ENCODE measurements at regions not wholly inside any gene's neighbourhood (a gene's known extent, or its start where the extent isn't known, plus 50 kb on each side); places are given as distances from the start of the nearest gene placed in this dataset.
A peak's percentile ranks its signal among the peaks of the same experiment; 100 is the strongest.
"Not testable (repeated sequence)": the region's sequence is repeated elsewhere in the genome, so short reads cannot be mapped to it uniquely, and the experiment has no call there.

GRCh38 chr2:194054313-194054712 is 1602.7 kb upstream of the SLC39A10 start:
- DNase-seq: no peak

DNA sequence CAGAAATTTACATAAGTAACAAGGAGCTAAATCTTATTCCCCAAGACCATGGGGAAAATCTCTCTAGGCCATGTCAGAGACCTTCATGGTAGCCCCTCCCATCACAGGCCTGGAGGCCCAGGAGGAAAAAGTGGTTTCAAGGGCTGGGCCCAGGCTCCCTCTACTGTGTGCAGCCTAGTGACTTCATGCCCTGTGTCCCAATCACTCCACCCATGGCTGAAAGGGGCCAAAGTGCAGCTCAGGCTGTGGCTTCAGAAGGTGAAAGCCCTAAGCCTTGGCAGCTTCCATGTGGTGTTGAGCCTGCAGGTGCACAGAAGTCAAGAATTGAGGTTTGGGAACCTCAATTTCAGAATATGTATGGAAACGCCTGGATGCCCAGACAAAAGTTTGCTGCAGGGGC is 1612.7 kb upstream of the SLC39A10 start:
- DNase-seq: no peak

DNA sequence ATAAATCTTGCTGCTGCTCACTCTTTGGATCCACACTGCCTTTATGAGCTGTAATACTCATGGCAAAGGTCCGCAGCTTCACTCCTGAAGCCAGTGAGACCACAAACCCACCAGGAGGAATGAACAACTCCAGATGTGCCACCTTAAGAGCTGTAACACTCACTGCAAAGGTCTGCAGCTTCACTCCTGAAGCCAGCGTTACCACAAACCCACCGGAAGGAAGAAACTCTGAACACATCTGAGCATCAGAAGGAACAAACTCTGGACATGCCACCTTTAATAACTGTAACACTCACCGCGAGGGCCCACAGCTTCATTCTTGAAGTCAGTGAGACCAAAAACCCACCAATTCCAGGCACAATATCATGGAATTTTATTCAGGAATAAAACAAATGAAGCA is 1635.9 kb upstream of the SLC39A10 start:
- DNase-seq: not testable (repeated sequence)

DNA sequence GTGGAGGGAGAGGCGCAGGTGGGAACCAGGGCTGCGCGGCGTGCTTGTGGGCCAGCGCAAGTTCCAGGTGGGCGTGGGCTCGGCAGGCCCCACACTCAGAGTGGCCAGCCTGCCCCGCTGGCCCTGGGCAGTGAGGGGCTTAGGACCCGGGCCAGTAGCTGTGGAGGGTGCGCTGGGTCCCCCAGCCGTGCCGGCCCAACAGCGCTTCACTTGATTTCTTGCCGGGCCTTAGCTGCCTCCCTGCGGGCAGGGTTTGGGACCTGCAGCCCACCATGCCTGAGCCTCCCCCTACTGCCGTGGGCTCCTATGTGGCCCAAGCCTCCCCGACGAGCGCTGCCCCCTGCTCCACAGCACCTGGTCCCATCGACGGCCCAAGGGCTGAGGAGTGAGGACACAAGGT is 1636.9 kb upstream of the SLC39A10 start:
- DNase-seq: no peak

- no peak for DNase-seq
Measured at GRCh38 chr2:194015751-194016150, 1641.3 kb upstream of the SLC39A10 start.

DNA sequence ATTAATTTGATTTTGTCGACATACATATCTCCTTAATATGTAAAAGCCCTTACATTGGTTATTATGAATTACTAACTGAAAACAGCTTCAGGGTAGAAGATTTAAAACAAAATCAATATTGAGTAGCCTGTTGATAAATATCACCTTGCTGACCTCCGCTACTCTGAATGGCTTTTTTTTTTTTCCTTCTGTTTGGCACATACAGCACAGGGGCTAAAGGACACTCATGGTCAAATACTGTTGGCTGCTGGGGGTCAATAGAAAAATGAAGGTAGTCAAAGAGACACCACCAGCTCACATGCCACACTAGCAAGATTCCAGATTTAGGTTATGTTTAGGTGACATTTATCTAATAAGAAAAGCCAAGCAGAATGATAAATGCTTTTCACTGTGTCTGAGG is 1642.4 kb upstream of the SLC39A10 start:
- no peak for DNase-seq

DNA sequence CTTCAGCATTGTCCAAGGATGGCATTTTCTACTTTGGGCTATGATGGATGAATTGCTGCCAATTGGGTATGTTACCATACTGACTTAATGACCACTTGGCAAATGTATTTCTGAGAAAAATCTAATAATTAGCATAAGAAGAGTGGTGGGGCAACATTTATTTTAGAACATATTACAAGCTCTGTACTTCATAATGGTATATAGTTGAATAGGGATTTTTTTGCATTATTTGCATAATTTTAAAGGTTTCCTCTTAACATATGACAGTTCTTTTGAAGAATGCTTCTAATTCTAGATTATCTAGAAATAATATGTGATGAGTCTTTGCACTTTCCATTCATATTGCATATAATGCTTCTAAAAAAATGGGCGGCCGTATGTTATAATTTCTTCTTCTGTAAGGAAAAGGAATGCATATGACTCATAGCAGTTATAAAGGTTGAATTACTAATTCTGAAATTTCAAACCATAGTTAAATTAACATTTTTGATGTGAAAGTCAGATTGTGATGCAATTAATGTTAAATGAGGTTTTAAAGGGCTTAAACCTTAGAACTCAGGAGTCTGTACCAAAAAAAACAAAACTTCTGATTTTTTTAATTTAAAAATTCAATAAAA is 1652.3 kb upstream of the SLC39A10 start:
- DNase-seq: peak; percentile 48

DNA sequence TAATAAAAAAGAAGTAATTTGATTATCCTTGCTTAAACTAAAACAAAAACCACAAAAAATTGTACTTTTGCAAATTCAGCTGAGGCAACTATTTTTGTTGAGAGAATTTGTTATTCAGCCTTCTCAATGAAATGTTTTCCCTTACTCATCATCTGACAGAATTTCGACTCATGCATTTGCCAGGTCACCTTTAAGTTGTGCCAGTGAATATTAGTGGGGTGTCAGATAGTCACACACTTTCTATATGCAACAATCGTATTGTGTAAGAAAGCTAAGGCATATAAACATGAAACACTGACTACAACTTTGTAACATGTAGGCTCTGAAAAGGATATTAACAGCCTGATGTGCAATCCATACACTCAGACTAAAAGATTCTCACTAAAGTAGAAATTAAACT is 1653.1 kb upstream of the SLC39A10 start:
- no peak for DNase-seq

DNA sequence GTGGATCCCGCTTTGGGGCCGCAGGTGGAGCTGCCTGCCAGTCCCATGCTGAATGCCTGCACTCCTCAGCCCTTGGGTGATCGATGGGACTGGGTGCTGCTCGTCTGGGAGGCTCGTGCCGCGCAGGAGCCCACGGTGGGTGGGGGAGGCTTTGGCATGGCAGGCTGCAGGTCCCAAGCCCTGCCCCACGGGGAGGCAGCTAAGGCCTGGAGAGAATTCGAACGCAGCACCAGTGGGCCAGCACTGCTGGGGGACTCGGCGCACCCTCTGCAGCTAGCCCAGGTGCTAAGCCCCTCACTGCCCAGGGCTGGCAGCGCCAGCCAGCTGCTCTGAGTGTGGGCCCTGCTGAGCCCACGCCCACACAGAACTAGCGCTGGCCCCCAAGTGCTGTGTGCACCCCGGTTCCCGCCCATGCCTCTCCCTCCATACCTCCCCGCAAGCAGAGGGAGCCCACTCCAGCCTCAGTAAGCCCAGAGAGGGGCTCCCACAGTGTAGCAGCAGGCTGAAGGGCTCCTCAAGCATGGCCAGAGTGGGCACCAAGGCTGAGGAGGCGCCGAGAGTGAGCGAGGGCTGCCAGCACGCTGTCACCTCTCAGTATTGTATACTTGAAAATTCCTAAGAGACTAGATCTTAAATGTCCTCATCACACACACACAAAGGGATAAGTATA is 1654.2 kb upstream of the SLC39A10 start:
- no peak for DNase-seq

GRCh38 chr2:193990868-193991267 is 1666.2 kb upstream of the SLC39A10 start:
- no peak for DNase-seq

DNA sequence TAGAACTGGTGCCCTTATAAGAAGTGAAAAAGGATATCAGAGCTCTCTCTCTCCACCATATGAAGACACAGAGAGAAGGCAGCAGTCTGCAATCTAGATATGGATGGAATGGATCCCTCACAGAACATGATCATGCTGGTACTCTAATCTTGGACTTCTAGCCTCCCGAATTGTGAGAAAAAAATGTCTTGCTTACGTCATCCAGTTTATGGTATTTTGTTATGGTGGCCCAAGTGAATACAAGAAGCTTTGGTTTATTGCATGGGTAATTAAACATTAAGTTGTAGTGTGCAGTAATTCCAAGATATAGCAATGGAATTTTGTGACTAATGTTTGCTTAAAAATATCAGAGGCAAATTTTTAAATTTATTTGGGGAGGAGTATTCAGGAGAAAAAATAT is 1667.4 kb upstream of the SLC39A10 start:
- no peak for DNase-seq

- no peak for DNase-seq
Measured at GRCh38 chr2:193988784-193989183, 1668.2 kb upstream of the SLC39A10 start.

DNA sequence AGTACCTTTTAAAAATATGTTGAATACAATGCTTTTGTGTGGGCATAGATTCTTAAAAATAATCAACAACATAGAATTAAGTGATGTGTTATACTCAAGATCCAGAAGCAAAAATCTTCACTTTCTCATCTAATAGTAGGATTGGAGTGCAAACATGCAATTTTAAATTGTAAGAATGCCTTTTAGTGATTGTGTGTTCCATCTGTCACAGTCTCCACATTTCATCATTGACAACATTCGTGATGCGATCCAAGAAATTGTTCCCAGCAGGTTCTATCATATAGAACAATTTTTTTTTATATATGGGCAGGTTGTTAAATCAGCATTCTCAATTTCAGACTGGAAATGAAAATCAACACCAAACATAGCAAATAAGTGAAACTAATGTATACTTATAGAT is 1671.8 kb upstream of the SLC39A10 start:
- DNase-seq: no peak

DNA sequence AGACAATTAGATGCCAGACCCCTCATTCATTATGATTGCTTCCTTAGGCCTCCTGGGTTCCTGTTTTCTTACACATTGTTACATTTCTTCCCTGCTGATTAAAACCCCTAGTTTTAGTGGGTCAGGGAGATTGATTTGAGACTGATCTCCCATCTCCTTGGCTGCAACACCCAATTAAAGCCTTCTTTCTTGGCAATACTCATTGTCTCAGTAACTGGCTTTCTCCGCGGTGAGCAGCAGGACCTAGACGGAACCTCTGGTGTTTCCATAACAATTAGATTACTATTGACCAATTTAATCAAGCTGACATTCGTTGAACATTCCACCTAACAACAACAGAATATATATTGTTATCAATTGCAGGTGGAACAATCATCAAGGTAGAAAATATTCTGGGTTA is 1676.4 kb upstream of the SLC39A10 start:
- no peak for DNase-seq

DNA sequence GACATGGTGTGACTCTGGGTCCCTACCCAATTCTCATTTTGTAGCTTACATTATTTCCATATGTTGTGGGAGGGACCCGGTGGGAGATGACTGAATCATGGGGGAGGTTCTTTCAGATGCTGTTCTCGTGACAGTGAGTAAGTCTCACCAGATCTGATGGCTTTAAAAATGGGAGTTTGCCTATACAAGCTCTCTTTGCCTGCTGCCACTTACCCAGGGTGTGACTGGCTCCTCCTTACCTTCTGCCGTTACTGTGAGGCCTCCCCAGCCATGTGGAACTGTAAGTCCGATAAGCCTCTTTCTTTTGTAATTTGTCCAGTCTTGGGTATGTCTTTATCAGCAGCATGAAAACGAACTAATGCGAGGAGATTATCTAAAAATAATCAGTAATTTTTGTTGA is 1683.2 kb upstream of the SLC39A10 start:
- no peak for DNase-seq

DNA sequence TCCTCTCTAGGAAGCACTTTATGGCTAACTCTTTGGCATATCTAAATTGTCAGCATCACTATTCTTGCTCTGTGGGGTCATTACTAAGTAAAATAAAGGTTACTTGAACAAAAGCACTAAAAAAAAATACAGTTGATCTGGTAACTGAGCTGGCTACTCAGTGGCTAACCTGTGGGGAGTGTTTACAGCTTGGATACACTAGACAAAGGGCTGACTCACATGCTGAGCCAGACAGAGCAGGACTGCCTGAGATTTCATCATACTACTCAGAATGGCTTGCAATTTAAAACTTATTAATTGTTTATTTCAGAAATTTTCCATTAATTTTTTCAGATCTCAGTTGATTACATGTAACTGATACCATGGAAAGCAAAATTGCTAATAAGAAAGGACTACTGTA is 1690.4 kb upstream of the SLC39A10 start:
- peak; percentile 49 for DNase-seq

DNA sequence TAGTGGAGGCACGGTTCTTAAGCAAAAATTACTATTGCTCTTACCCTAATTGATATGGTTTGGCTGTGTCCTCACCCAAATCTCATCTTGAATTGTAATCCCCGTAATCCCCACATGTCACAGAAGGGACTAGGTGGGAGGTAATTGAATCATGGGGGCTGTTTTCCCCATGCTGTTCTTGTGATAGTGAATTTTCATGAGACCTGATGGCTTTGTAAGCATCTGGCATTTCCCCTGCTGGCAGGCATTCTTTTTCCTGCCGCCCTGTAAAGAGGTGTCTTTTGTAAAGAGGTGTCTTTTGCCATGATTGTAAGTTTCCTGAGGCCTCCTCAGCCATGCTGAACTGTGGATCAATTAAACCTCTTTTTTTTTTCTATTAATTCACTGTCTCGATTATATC is 1691.8 kb upstream of the SLC39A10 start:
- no peak for DNase-seq

- DNase-seq: peak; percentile 30
Measured at GRCh38 chr2:193963472-193964119, 1693.4 kb upstream of the SLC39A10 start.

DNA sequence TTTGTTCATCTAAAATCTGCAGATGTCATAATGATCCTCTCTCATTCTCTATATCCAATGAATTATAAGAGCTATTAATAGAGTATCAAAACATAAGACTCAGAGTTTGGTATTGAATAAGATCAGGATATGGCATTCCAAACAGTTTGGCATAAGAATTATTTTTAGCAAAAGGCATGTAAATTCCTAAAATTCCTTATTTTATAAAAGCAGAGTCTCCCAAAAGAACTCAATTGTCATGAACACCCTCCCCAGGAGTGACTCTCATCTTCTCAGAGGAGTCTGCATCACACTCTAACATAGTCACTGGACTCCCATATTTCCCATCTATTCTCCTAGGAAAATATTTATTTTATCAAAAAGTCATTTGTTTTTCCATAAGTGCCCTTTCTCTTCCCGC is 1710.2 kb upstream of the SLC39A10 start:
- no peak for DNase-seq

DNA sequence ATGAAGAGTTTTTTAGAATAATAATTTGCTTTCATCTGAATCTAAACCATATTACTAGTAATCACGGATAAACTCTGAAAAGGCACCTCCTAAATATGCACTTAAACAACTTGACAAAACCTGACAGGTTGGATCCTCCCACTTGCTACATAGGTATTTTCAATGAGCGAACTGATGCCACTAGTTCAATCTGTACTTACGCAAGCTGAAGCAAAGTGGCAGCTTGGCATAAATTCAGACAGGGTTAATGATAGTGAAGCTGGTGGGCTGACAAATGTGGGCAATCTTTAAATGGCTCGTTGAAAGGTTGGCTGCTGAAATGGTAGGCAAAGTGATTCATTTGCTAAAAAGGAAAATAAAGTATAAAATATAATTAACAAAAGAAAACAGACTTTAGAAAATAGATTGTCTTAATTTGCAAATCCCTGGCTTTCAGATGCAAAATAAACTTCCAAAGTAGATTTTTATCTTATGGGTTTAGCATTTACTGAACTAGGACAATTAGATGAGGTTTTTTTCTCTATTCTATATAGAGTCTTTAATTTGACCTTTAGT is 1713.5 kb upstream of the SLC39A10 start:
- DNase-seq: no peak

DNA sequence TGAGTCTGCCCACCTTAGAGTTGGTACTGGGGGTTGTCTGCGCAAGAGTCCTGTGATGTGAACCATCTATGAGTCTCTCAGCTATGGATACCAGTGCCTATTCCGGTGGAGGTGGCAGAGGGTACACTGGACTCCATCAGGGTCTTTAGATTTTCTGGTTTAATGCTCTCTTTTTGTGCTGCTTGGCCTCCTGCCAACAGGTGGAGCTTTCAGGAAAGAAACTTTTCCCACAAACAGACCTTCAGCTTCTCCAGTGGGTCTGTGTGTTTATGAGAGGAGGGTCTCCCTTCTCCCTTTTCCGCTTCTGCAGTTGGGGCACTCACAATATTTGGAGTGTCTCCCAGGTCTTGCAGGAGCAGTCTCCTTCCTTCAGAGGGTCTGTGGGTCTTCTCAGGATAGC is 1721.9 kb upstream of the SLC39A10 start:
- DNase-seq: no peak

DNA sequence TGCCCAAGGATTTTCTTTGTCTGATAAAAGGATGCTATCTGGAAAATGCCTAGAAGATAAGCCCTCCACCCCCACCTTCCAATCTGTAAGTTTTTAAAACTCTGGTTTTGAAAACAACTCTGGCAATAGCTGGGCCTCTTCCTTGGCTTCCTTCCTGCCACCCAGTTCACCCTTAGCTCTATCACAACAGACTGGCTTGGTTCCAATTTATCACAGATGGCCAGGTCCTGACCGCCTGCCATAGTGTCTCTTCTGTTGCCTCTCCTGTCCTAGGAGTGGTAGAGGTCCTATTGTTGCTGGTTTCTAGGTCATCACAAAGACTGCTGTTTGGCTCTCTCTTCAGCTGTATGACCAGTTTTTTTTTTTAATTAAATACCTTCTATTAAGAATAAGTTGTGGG is 1727.9 kb upstream of the SLC39A10 start:
- no peak for DNase-seq

DNA sequence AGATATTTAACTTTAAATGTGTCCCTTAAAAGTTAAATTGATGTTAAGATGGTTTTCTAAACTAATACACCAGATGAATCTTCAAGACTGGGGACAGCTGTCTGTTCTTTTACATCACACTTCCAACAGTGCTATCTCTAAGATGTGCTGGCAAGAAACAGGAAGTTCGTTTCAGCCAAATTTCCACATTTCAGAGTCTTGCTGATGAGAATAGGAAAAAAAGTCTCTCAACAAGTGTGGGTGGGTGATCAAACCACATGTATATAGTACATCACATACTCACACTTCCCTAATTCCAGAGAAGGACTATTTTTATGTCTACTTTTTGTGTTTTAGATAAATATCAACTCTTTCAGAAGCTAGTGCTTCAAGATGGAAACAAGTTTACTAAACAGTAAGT is 1712.8 kb upstream of the TMEFF2 start:
- no peak for DNase-seq

DNA sequence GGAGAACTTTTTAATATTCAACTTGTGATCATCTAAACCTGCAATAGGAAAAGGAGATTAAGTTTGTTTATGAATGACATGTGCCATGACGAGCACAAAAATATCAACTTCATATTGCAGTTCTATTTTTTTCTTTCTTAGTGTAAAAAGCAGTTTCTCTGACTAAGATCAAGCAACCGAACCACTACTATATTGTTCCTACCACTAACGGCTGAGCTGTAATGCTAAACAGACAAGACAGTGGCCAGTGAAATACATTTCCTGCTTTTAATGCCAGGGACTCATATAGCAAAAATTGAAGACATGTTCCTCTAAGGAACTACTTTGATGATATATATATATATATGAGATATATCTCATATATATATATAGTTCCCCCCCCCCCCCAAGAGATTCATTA is 1705.6 kb upstream of the TMEFF2 start:
- no peak for DNase-seq

All from amniotic stem cell (primary cell).